BE2C (cell line): ENCODE measurements at regions not wholly inside any gene's neighbourhood (a gene's known extent, or its start where the extent isn't known, plus 50 kb on each side); places are given as distances from the start of the nearest gene placed in this dataset.

ENCODE experiments used
- DNase-seq: peaks from one replicate; pipeline ENCODE4 v3.0.0-alpha.2; 2020
- H3K27me3 ChIP-seq: fragments of 250-450 bp; sonication (Bioruptor Pico); 2 replicates; pipeline ENCODE4 v1.5.1; 2020; ENCODE audit warnings: mild to moderate bottlenecking
- H3K36me3 ChIP-seq: fragments of 250-450 bp; sonication (Bioruptor Pico); 2 replicates; pipeline ENCODE4 v1.5.1; 2020; ENCODE audit warnings: mild to moderate bottlenecking
- H3K4me1 ChIP-seq: fragments of 250-450 bp; sonication (Bioruptor Pico); 2 replicates; pipeline ENCODE4 v1.5.1; 2020
- H3K4me3 ChIP-seq: 2 replicates; pipeline ENCODE4 v1.5.1; 2011; ENCODE audit warnings: low read depth, low read length
- H3K9me3 ChIP-seq: fragments of 250-450 bp; sonication (Bioruptor Pico); 2 replicates; pipeline ENCODE4 v1.5.1; 2020
- TF ChIP-seq, protein P1 (sequence below): IDR thresholded peaks from 2 replicates; pipeline ENCODE4 v1.5.1; 2012; ENCODE audit warnings: mild to moderate bottlenecking, low read depth, low read length

DNA sequence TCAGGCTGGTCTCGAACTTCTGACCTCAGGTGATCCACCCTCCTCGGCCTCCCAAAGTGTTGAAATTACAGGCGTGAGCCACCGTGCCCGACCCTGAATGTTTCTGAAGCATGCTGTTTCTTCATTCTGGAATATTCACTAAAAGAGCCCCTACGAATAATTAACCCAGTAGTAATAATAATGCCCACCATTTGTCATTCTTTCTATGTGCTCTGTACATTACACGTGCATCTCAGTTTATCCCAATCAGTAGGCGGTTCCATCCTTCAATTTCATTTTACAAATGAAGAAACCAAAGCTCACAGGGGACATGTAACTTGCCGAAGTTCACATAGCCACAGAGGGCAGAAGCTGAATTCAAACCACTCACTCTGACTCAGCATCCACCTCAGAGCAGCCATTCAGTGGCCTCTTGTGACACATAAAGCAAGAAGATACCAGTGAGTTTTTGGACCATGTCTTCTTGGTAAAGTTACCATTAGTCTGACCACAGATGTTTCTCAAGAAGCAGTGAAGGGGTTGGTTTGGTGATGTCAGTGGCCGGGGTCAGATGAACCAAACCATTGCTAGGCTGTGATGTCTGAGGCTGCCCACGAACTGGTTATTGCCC is 71.9 kb upstream of the DUSP5 start:
- TF ChIP-seq, protein P1, sequence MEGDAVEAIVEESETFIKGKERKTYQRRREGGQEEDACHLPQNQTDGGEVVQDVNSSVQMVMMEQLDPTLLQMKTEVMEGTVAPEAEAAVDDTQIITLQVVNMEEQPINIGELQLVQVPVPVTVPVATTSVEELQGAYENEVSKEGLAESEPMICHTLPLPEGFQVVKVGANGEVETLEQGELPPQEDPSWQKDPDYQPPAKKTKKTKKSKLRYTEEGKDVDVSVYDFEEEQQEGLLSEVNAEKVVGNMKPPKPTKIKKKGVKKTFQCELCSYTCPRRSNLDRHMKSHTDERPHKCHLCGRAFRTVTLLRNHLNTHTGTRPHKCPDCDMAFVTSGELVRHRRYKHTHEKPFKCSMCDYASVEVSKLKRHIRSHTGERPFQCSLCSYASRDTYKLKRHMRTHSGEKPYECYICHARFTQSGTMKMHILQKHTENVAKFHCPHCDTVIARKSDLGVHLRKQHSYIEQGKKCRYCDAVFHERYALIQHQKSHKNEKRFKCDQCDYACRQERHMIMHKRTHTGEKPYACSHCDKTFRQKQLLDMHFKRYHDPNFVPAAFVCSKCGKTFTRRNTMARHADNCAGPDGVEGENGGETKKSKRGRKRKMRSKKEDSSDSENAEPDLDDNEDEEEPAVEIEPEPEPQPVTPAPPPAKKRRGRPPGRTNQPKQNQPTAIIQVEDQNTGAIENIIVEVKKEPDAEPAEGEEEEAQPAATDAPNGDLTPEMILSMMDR: no peak
- H3K27me3 ChIP-seq: no peaks in the 10 kb centered on the region
- no peaks in the 10 kb centered on the region for H3K9me3 ChIP-seq
- no peaks in the 10 kb centered on the region for H3K4me1 ChIP-seq
- no peaks in the 10 kb centered on the region for H3K36me3 ChIP-seq
- DNase-seq: no peak
- H3K4me3 ChIP-seq: no peak overlapping the region

DNA sequence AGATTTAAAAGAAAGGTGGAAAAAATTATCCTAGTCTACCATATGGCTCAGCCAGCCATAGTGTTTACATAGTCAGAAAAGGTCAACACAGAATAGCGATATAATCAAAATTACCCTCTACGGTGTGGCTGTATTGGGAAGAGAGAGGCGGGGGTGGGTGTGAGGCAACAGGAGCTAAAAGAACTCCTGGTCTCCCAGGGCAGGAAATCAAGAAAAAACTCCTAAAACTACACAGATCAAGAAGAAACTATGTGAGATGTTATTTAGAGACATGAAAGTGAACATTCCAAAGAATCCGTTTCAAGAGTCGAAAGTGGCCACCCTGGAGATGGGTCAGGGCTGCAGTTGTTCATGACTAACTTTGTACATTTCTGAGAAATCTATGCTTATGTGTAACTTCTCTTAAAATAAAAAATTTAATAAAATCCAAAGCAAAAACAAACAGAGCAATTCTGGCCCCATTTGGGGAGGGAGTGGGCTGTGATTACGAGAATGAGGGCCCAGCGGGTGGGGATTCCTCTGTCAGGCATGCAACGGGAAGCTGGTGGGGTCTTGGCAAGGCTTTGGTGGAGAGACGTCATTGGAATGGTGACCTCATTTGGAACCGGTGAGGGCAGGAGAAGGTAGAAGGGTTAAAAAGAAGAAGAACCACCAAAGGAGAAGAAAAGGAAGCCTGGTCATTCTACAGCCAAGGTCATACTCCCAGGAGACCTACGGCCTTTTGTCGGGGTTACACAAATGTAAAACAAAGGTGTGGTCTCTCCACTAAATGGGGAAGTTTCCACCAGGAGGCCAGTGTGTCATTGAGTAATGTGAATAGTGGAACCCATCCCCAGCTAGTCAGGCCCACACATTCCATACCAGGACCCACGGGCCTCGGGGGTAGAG is 71.2 kb upstream of the DUSP5 start:
- Histone ChIP-seq H3K4me3 (no peak overlapping the region), H3K4me1 (no peaks in the 10 kb centered on the region), H3K36me3 (no peaks in the 10 kb centered on the region), H3K27me3 (no peaks in the 10 kb centered on the region), H3K9me3 (no peaks in the 10 kb centered on the region)
- DNase-seq: no peak
- TF ChIP-seq, protein P1: no peak

DNA sequence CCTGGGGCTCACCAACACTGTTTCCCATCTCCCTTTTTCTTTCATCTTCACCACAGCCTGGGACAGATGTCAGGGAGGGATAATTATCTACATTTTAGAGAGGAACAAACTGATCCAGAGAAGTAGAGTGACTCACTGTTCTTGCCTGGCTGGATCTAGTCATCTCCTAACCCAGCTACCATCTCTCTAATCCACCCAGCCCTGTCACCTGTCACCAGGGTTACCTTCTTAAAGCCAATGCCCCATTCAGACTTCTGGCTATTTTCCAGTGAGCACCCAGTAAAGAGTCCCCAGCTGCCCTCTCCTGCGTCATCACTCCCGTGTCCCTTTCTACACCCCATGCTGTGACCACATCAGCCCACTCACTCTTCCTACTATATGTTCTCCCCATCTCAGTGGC is 68.4 kb upstream of the DUSP5 start:
- TF ChIP-seq, protein P1: no peak
- no peaks in the 10 kb centered on the region for H3K9me3 ChIP-seq
- no peaks in the 10 kb centered on the region for H3K4me1 ChIP-seq
- H3K27me3 ChIP-seq: no peaks in the 10 kb centered on the region
- H3K36me3 ChIP-seq: no peaks in the 10 kb centered on the region
- H3K4me3 ChIP-seq: no peak overlapping the region
- DNase-seq: no peak

DNA sequence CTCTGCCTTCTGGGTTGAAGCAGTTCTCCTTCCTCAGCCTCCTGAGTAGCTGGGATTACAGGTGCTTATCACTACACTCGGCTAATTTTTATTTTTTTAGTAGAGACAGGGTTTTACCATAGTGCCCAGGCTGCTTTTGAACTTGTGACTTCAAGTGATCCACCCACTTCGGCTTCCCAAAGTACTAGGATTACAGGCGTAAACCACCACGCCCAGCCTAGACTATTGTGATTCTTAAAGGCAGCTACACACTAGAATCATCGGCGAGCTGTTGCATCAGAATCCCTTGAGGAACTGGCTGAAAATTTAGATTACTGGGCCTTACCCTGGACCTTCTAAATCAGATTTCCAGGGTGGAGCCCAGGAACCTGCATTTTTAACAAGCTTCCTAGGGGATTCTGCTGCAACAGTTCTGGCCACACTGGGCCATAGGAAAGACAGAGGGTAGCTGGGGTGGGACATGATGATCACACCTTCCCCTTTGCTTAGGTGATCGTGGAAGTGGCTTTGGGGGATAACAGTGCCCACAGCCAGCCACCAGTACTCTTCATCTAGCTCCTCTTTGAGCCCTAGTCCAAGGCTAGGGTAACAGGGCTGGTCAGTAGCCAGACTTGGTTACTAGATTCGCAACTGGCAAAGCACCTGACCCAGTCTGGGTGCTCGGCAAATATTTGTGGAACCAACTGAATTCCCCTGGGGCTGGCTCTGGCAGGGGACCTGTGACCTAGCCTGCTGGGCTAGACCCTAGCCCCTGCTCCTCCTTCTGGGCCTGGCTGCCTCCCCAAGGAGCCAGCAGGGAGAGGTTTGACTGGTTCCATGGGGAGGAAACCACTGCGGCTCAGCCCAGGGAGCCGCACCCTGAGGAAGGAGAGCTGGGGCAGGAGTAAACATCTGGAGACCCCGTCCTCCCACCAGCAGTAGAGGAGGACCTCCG is 67.1 kb upstream of the DUSP5 start:
- Histone ChIP-seq H3K36me3 (no peaks in the 10 kb centered on the region), H3K9me3 (no peaks in the 10 kb centered on the region), H3K4me3 (no peak overlapping the region), H3K4me1 (no peaks in the 10 kb centered on the region), H3K27me3 (no peaks in the 10 kb centered on the region)
- DNase-seq: no peak
- TF ChIP-seq, protein P1: no peak

DNA sequence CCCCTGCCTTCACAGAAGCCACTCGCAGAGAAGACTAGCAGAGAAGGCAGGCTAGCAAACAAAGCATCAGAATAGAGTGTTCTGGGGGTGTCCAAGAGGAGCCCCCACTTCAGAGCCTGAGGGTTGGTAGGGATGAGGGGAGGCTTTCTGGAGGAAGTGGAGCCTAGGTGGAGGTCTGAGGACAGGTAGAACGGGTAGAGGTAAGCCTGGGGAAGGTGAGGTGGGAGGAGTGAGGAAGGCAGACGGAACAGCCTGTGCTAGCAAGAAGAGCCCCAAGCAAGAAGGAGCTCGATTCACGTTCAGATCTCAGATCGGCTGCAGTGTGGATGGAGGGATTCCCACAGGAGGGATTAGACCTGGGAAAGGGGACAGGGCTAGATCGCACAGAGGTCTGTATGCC is 66.0 kb upstream of the DUSP5 start:
- no peak overlapping the region for H3K4me3 ChIP-seq
- TF ChIP-seq, protein P1: no peak
- DNase-seq: no peak
- no peaks in the 10 kb centered on the region for H3K36me3 ChIP-seq
- no peaks in the 10 kb centered on the region for H3K9me3 ChIP-seq
- H3K4me1 ChIP-seq: no peaks in the 10 kb centered on the region
- no peaks in the 10 kb centered on the region for H3K27me3 ChIP-seq
